CD8-positive, alpha-beta memory T cell (primary cell): ENCODE measurements at regions not wholly inside any gene's neighbourhood (a gene's known extent, or its start where the extent isn't known, plus 50 kb on each side); places are given as distances from the start of the nearest gene placed in this dataset.

Source experiments
- CTCF ChIA-PET: fragments of 350-600 bp; sonication (Branson Sonifier 250); formaldehyde crosslinking; loops from one replicate; lab custom pipeline; 2021; ENCODE audit warnings: antibody characterized with exemption; lab: Charles Lee
- POLR2A ChIA-PET: fragments of 350-600 bp; sonication (Branson Sonifier 250); formaldehyde crosslinking; loops from one replicate; lab custom pipeline; 2021; ENCODE audit warnings: antibody characterized with exemption; lab: Charles Lee
- DNase-seq, 5 donors: peaks; one replicate each; pipeline versions ENCODE4 v3.0.0 to v3.0.0-alpha.2; 2020 to 2022; ENCODE audit warnings: mixed read lengths in 1 of 5
- H3K27ac ChIP-seq: one replicate; pipeline ENCODE4 v1.7.0; 2013; ENCODE audit warnings: low read depth, mild to moderate bottlenecking, low read length, moderate library complexity
- H3K27me3 ChIP-seq: 2 replicates; pipeline ENCODE4 v1.7.0; 2013; ENCODE audit warnings: low read length, mild to moderate bottlenecking; ENCODE audit not compliant: insufficient read depth, poor library complexity, severe bottlenecking
- H3K36me3 ChIP-seq: 2 replicates; pipeline ENCODE4 v1.7.0; 2013; ENCODE audit warnings: mild to moderate bottlenecking, low read length, moderate library complexity; ENCODE audit not compliant: insufficient read depth
- H3K4me1 ChIP-seq: 2 replicates; pipeline ENCODE4 v1.7.0; 2013; ENCODE audit warnings: mild to moderate bottlenecking, low read length, moderate library complexity; ENCODE audit not compliant: insufficient read depth
- H3K4me3 ChIP-seq: 2 replicates; pipeline ENCODE4 v1.7.0; 2013; ENCODE audit warnings: mild to moderate bottlenecking, low read length
- H3K9me3 ChIP-seq: 2 replicates; pipeline ENCODE4 v1.7.0; 2013; ENCODE audit warnings: mild to moderate bottlenecking, low read length
- H3K27ac Mint-ChIP-seq, 8 donors: one replicate each; pipeline ENCODE4 v1.8.0; 2020 to 2021; ENCODE audit warnings: mixed read lengths in 8 of 8, mild to moderate bottlenecking in 6 of 8, inconsistent platforms in 3 of 8, moderate library complexity in 3 of 8
- H3K27me3 Mint-ChIP-seq, 2 donors: one replicate each; pipeline ENCODE4 v1.8.0; 2020 to 2021; ENCODE audit warnings: mixed read lengths in 2 of 2, mild to moderate bottlenecking in 1 of 2, moderate library complexity in 1 of 2
- H3K36me3 Mint-ChIP-seq, 3 donors: one replicate each; pipeline ENCODE4 v1.8.0; 2020 to 2021; ENCODE audit warnings: mixed read lengths in 3 of 3, inconsistent platforms in 1 of 3, mild to moderate bottlenecking in 1 of 3
- H3K4me1 Mint-ChIP-seq, 3 donors: one replicate each; pipeline ENCODE4 v1.8.0; 2020 to 2021; ENCODE audit warnings: mixed read lengths in 3 of 3, inconsistent platforms in 1 of 3, mild to moderate bottlenecking in 1 of 3
- H3K4me3 Mint-ChIP-seq, 7 donors: one replicate each; pipeline ENCODE4 v1.8.0; 2020 to 2021; ENCODE audit warnings: mixed read lengths in 7 of 7, mild to moderate bottlenecking in 6 of 7, moderate library complexity in 4 of 7, inconsistent platforms in 2 of 7
- H3K9me3 Mint-ChIP-seq, 5 donors: one replicate each; pipeline ENCODE4 v1.8.0; 2020 to 2022; ENCODE audit warnings: mixed read lengths in 5 of 5, mild to moderate bottlenecking in 3 of 5, moderate library complexity in 2 of 5, inconsistent platforms in 1 of 5

GRCh38 chr3:23116081-23116837, 86.9 kb upstream of the UBE2E2 start:
- Histone ChIP-seq H3K27ac (no peak overlapping the region), H3K4me3 (no peak overlapping the region), H3K27me3 (no peaks in the 10 kb centered on the region), H3K36me3 (no peaks in the 10 kb centered on the region), H3K9me3 (no peaks in the 10 kb centered on the region), H3K4me1 (no peaks in the 10 kb centered on the region)
- Mint-ChIP-seq H3K9me3 (peaks cover 0 to 3% (median 0%) of the 10 kb centered on the region in 5 donors), H3K27me3 (no peaks in the 10 kb centered on the region), H3K4me3 (no peak overlapping the region), H3K36me3 (no peaks in the 10 kb centered on the region), H3K4me1 (no peaks in the 10 kb centered on the region), H3K27ac (no peak overlapping the region)
- no peak for DNase-seq
- ChIA-PET CTCF (no interaction called here), POLR2A (no interaction called here)

- no peaks in the 10 kb centered on the region for H3K4me1 ChIP-seq
- H3K27ac Mint-ChIP-seq, result no peak overlapping the region
- no peaks in the 10 kb centered on the region for H3K27me3 ChIP-seq
- CTCF ChIA-PET, result no interaction called here
- H3K27me3 Mint-ChIP-seq, result no peaks in the 10 kb centered on the region
- no peak overlapping the region for H3K4me3 Mint-ChIP-seq
- DNase-seq, result no peak
- H3K4me3 ChIP-seq, result no peak overlapping the region
- no peaks in the 10 kb centered on the region for H3K36me3 Mint-ChIP-seq
- POLR2A ChIA-PET, result no interaction called here
- no peak overlapping the region for H3K27ac ChIP-seq
- H3K4me1 Mint-ChIP-seq, result no peaks in the 10 kb centered on the region
- peaks cover 0 to 3% (median 0%) of the 10 kb centered on the region in 5 donors for H3K9me3 Mint-ChIP-seq
- H3K9me3 ChIP-seq, result no peaks in the 10 kb centered on the region
- H3K36me3 ChIP-seq, result no peaks in the 10 kb centered on the region
Measured at GRCh38 chr3:23117856-23118255, 85.3 kb upstream of the UBE2E2 start.

- no peaks in the 10 kb centered on the region for H3K27me3 ChIP-seq
- H3K9me3 Mint-ChIP-seq, result peaks cover 0 to 4% (median 0%) of the 10 kb centered on the region in 5 donors
- no peaks in the 10 kb centered on the region for H3K9me3 ChIP-seq
- DNase-seq, result no peak
- no peak overlapping the region for H3K27ac Mint-ChIP-seq
- no peak overlapping the region for H3K4me3 Mint-ChIP-seq
- POLR2A ChIA-PET, result no interaction called here
- H3K4me1 Mint-ChIP-seq, result no peaks in the 10 kb centered on the region
- H3K36me3 ChIP-seq, result no peaks in the 10 kb centered on the region
- no peak overlapping the region for H3K27ac ChIP-seq
- no peaks in the 10 kb centered on the region for H3K27me3 Mint-ChIP-seq
- CTCF ChIA-PET, result no interaction called here
- H3K4me1 ChIP-seq, result no peaks in the 10 kb centered on the region
- no peaks in the 10 kb centered on the region for H3K36me3 Mint-ChIP-seq
- H3K4me3 ChIP-seq, result no peak overlapping the region
Measured at GRCh38 chr3:23127196-23127595, 75.9 kb upstream of the UBE2E2 start.

GRCh38 chr3:23128655-23129054, 74.5 kb upstream of the UBE2E2 start:
- Histone ChIP-seq H3K27ac (no peak overlapping the region), H3K27me3 (no peaks in the 10 kb centered on the region), H3K4me3 (no peak overlapping the region), H3K36me3 (no peaks in the 10 kb centered on the region), H3K9me3 (no peaks in the 10 kb centered on the region), H3K4me1 (no peaks in the 10 kb centered on the region)
- peaks cover 0 to 4% (median 0%) of the 10 kb centered on the region in 5 donors for H3K9me3 Mint-ChIP-seq
- H3K36me3 Mint-ChIP-seq, result no peaks in the 10 kb centered on the region
- no peaks in the 10 kb centered on the region for H3K4me1 Mint-ChIP-seq
- no peak overlapping the region for H3K27ac Mint-ChIP-seq
- no peak overlapping the region for H3K4me3 Mint-ChIP-seq
- H3K27me3 Mint-ChIP-seq, result no peaks in the 10 kb centered on the region
- CTCF ChIA-PET, result no interaction called here
- DNase-seq, result no peak
- POLR2A ChIA-PET, result no interaction called here

- Mint-ChIP-seq H3K27ac (no peak overlapping the region), H3K27me3 (no peaks in the 10 kb centered on the region), H3K4me3 (no peak overlapping the region), H3K4me1 (no peaks in the 10 kb centered on the region), H3K36me3 (no peaks in the 10 kb centered on the region), H3K9me3 (peaks cover 0 to 4% (median under 1%) of the 10 kb centered on the region in 5 donors)
- Histone ChIP-seq H3K9me3 (no peaks in the 10 kb centered on the region), H3K27ac (no peak overlapping the region), H3K4me1 (no peaks in the 10 kb centered on the region), H3K36me3 (no peaks in the 10 kb centered on the region), H3K4me3 (no peak overlapping the region), H3K27me3 (no peaks in the 10 kb centered on the region)
- POLR2A ChIA-PET, result no interaction called here
- CTCF ChIA-PET, result no interaction called here
- DNase-seq, result no peak
Measured at GRCh38 chr3:23129117-23129516, 74.0 kb upstream of the UBE2E2 start.

GRCh38 chr3:23129817-23130216, 73.3 kb upstream of the UBE2E2 start:
- no peaks in the 10 kb centered on the region for H3K9me3 ChIP-seq
- Mint-ChIP-seq H3K36me3 (no peaks in the 10 kb centered on the region), H3K27ac (no peak overlapping the region), H3K4me3 (no peak overlapping the region), H3K9me3 (peaks cover 0 to 4% (median 2%) of the 10 kb centered on the region in 5 donors), H3K4me1 (no peaks in the 10 kb centered on the region), H3K27me3 (no peaks in the 10 kb centered on the region)
- H3K4me3 ChIP-seq, result no peak overlapping the region
- ChIA-PET CTCF (no interaction called here), POLR2A (no interaction called here)
- no peaks in the 10 kb centered on the region for H3K4me1 ChIP-seq
- H3K27ac ChIP-seq, result no peak overlapping the region
- H3K36me3 ChIP-seq, result no peaks in the 10 kb centered on the region
- no peaks in the 10 kb centered on the region for H3K27me3 ChIP-seq
- no peak for DNase-seq

- Histone ChIP-seq H3K36me3 (no peaks in the 10 kb centered on the region), H3K27me3 (no peaks in the 10 kb centered on the region), H3K9me3 (no peaks in the 10 kb centered on the region), H3K27ac (no peak overlapping the region), H3K4me3 (no peak overlapping the region), H3K4me1 (no peaks in the 10 kb centered on the region)
- Mint-ChIP-seq H3K4me3 (no peak overlapping the region), H3K27ac (no peak overlapping the region), H3K9me3 (peaks cover 0 to 4% (median 2%) of the 10 kb centered on the region in 5 donors), H3K27me3 (no peaks in the 10 kb centered on the region), H3K36me3 (no peaks in the 10 kb centered on the region), H3K4me1 (no peaks in the 10 kb centered on the region)
- DNase-seq, result no peak
- CTCF ChIA-PET, result no interaction called here
- POLR2A ChIA-PET, result no interaction called here
Measured at GRCh38 chr3:23130406-23130805, 72.7 kb upstream of the UBE2E2 start.

- Histone ChIP-seq H3K36me3 (no peaks in the 10 kb centered on the region), H3K9me3 (no peaks in the 10 kb centered on the region), H3K27me3 (no peaks in the 10 kb centered on the region), H3K27ac (no peak overlapping the region), H3K4me3 (no peak overlapping the region), H3K4me1 (no peaks in the 10 kb centered on the region)
- Mint-ChIP-seq H3K9me3 (peaks cover 0 to 8% (median 3%) of the 10 kb centered on the region in 5 donors), H3K36me3 (no peaks in the 10 kb centered on the region), H3K4me3 (no peak overlapping the region), H3K4me1 (no peaks in the 10 kb centered on the region), H3K27me3 (no peaks in the 10 kb centered on the region), H3K27ac (no peak overlapping the region)
- no peak for DNase-seq
- ChIA-PET POLR2A (no interaction called here), CTCF (no interaction called here)
Measured at GRCh38 chr3:23135026-23135785, 67.9 kb upstream of the UBE2E2 start.
